ENCODE measurements at regions not wholly inside any gene's neighbourhood (a gene's known extent, or its start where the extent isn't known, plus 50 kb on each side); places are given as distances from the start of the nearest gene placed in this dataset.

DNA sequence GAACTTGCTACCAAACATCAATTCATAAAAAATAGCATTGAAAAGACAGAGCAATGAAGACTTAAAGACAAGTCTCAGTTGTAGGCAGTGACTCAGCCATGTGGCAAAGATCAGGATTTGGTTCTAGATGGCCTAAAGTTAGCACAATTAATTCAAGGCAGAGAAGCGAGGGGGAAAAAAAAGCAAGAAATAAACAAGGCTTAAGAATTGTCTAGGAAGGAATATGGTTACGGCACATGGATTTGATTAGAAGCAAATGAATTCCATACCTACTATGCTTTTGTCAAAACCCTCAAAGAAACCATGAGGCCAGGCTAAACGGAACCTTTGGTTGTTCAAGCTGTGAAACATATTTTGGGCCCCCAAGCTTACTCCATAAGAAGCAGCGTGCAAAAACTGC, 362.2 kb upstream of the KCNH7 start:
- no peaks in the 10 kb centered on the region for H3K79me2 ChIP-seq (ENCODE audit: low read length)
- H3K4me1 ChIP-seq (ENCODE audit: insufficient read depth, low read length) = no peaks in the 10 kb centered on the region
- no peaks in the 10 kb centered on the region for H3K9me2 ChIP-seq (replicated peaks; ENCODE audit: low read length)
- H3K27ac ChIP-seq (ENCODE audit: low read length) = no peak overlapping the region
- H3K27me3 ChIP-seq (ENCODE audit: low read length) = peaks cover 3% of the 10 kb centered on the region; the same call in 1 of the 2 replicates
- no peaks in the 10 kb centered on the region for H3F3A ChIP-seq (ENCODE audit: low read length, unreplicated experiment)
- POLR2A ChIA-PET (ENCODE audit: unreplicated experiment) = no interaction called here
- intact Hi-C loops (cut with micrococcal nuclease) = no loop called here
- BruUV-seq (replicated peaks) = no TSS peak
- DNase-seq = no peak
- H3K9me3 ChIP-seq (ENCODE audit: low read length) = no peaks in the 10 kb centered on the region
- H3K4me3 ChIP-seq (ENCODE audit: low read length) = no peak overlapping the region
- H3K9ac ChIP-seq (ENCODE audit: low read length) = no peak overlapping the region
- CTCF ChIA-PET = no interaction called here
- no peaks in the 10 kb centered on the region for H3K36me3 ChIP-seq (ENCODE audit: low read depth, low read length)
- no peak for ATAC-seq
- no peak overlapping the region for H3K4me2 ChIP-seq (ENCODE audit: low read length)
- H4K20me1 ChIP-seq (ENCODE audit: low read length) = no peaks in the 10 kb centered on the region
- H2AFZ ChIP-seq (ENCODE audit: low read length) = no peak overlapping the region
- TF ChIP-seq EZH2phosphoT487 (IDR thresholded peaks at IDR 0.05; ENCODE audit: borderline replicate concordance, low read length) = no peak

DNA sequence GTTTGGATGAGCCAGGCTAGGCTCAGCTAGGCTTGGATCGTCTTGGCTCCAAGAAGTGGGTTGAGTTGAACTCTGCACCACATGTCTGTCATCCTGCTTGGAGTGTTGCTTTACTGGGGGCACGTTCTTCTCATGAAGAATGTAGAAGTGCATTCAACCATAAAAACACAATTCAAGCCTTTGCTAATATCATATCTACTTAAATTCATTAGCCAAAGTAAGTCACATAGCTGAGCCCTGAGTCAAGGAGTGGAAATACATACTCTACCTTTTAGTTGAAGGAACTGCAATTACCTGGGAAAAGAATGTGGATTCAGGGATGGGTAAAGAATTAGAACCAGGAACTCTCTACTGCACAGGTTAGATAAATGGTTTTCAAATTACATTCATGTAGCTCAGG, 360.4 kb upstream of the KCNH7 start:
- no TSS peak for BruUV-seq (replicated peaks)
- H3K27ac ChIP-seq (ENCODE audit: low read length) = no peak overlapping the region

DNA sequence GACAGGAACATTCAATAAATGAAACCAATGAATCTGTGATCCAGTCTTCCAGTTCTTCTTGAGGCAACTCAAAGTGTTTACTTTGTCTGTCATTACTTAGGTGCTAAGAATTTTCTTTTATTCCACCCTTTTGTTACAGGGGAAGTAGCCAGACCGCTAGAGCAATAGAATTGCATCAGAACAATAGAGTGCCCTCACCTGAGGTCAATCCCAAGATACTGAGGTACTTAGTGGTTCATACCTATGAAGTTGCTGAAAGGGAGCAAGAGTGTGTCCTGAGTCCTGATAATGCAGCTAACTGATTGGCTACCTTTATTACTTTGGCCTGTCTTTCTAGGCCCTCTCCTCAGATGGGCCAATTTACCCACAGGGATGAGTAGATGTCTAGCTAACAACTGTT, 359.4 kb upstream of the KCNH7 start:
- POLR2A ChIA-PET (ENCODE audit: unreplicated experiment) = no interaction called here
- H3K36me3 ChIP-seq (ENCODE audit: low read depth, low read length) = no peaks in the 10 kb centered on the region
- H3F3A ChIP-seq (ENCODE audit: low read length, unreplicated experiment) = no peaks in the 10 kb centered on the region
- ATAC-seq (no peak), DNase-seq (no peak)
- H3K4me1 ChIP-seq (ENCODE audit: insufficient read depth, low read length) = no peaks in the 10 kb centered on the region
- no peak overlapping the region for H3K4me3 ChIP-seq (ENCODE audit: low read length)
- H3K9me2 ChIP-seq (replicated peaks; ENCODE audit: low read length) = no peaks in the 10 kb centered on the region
- no peak overlapping the region for H3K27ac ChIP-seq (ENCODE audit: low read length)
- CTCF ChIA-PET = no interaction called here
- no peaks in the 10 kb centered on the region for H3K9me3 ChIP-seq (ENCODE audit: low read length)
- intact Hi-C loops (cut with micrococcal nuclease) = no loop called here
- no peak overlapping the region for H3K9ac ChIP-seq (ENCODE audit: low read length)
- TF ChIP-seq, protein P1, sequence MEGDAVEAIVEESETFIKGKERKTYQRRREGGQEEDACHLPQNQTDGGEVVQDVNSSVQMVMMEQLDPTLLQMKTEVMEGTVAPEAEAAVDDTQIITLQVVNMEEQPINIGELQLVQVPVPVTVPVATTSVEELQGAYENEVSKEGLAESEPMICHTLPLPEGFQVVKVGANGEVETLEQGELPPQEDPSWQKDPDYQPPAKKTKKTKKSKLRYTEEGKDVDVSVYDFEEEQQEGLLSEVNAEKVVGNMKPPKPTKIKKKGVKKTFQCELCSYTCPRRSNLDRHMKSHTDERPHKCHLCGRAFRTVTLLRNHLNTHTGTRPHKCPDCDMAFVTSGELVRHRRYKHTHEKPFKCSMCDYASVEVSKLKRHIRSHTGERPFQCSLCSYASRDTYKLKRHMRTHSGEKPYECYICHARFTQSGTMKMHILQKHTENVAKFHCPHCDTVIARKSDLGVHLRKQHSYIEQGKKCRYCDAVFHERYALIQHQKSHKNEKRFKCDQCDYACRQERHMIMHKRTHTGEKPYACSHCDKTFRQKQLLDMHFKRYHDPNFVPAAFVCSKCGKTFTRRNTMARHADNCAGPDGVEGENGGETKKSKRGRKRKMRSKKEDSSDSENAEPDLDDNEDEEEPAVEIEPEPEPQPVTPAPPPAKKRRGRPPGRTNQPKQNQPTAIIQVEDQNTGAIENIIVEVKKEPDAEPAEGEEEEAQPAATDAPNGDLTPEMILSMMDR (conservative IDR thresholded peaks at IDR 0.05; ENCODE audit: low read depth, low read length) = no peak
- TF ChIP-seq EZH2phosphoT487 (IDR thresholded peaks at IDR 0.05; ENCODE audit: borderline replicate concordance, low read length) (no peak), EZH2 (IDR thresholded peaks at IDR 0.05; ENCODE audit: low read length, unreplicated experiment) (no peak)
- H3K27me3 ChIP-seq (ENCODE audit: low read length) = no peaks in the 10 kb centered on the region
- H4K20me1 ChIP-seq (ENCODE audit: low read length) = no peaks in the 10 kb centered on the region
- no peak overlapping the region for H3K4me2 ChIP-seq (ENCODE audit: low read length)
- no peaks in the 10 kb centered on the region for H3K79me2 ChIP-seq (ENCODE audit: low read length)
- no peak overlapping the region for H2AFZ ChIP-seq (ENCODE audit: low read length)
- no TSS peak for BruUV-seq (replicated peaks)

More for the DNA sequence above, 360.4 kb upstream of the KCNH7 start:
- H3K9me3 ChIP-seq (ENCODE audit: low read length) = no peaks in the 10 kb centered on the region
- peaks cover under 1% of the 10 kb centered on the region; the same call in 1 of the 2 replicates for H3K27me3 ChIP-seq (ENCODE audit: low read length)
- H3K9ac ChIP-seq (ENCODE audit: low read length) = no peak overlapping the region
- TF ChIP-seq EZH2 (IDR thresholded peaks at IDR 0.05; ENCODE audit: low read length, unreplicated experiment) (no peak), EZH2phosphoT487 (IDR thresholded peaks at IDR 0.05; ENCODE audit: borderline replicate concordance, low read length) (no peak)
- TF ChIP-seq, protein P1 (conservative IDR thresholded peaks at IDR 0.05; ENCODE audit: low read depth, low read length) = no peak
- POLR2A ChIA-PET (ENCODE audit: unreplicated experiment) = no interaction called here
- no peak overlapping the region for H3K4me2 ChIP-seq (ENCODE audit: low read length)
- no peaks in the 10 kb centered on the region for H3K79me2 ChIP-seq (ENCODE audit: low read length)
- no peaks in the 10 kb centered on the region for H3F3A ChIP-seq (ENCODE audit: low read length, unreplicated experiment)
- CTCF ChIA-PET = no interaction called here
- no peak overlapping the region for H3K4me3 ChIP-seq (ENCODE audit: low read length)
- no peaks in the 10 kb centered on the region for H3K4me1 ChIP-seq (ENCODE audit: insufficient read depth, low read length)
- no peak overlapping the region for H2AFZ ChIP-seq (ENCODE audit: low read length)
- H3K9me2 ChIP-seq (replicated peaks; ENCODE audit: low read length) = no peaks in the 10 kb centered on the region
- no peaks in the 10 kb centered on the region for H3K36me3 ChIP-seq (ENCODE audit: low read depth, low read length)
- intact Hi-C loops (cut with micrococcal nuclease) = no loop called here
- ATAC-seq = no peak
- peak; percentile 8 for DNase-seq
- no peaks in the 10 kb centered on the region for H4K20me1 ChIP-seq (ENCODE audit: low read length)

Data from PC-3 (cell line).